Smooth muscle cell (in vitro differentiated cells): ENCODE measurements at regions not wholly inside any gene's neighbourhood (a gene's known extent, or its start where the extent isn't known, plus 50 kb on each side); places are given as distances from the start of the nearest gene placed in this dataset.
A peak's percentile ranks its signal among the peaks of the same experiment; 100 is the strongest.

Experiments
- DNase-seq: peaks from one replicate; lab custom pipeline; 2025; ENCODE audit not compliant: unreplicated experiment; lab: John Stamatoyannopoulos, UW
- H2AFZ ChIP-seq: fragments of 200-600 bp; sonication (generic); 2 replicates; pipeline ENCODE4 v1.6.0; 2016; ENCODE audit warnings: antibody characterized with exemption, low read depth, mild to moderate bottlenecking
- H3F3A ChIP-seq: fragments of 200-600 bp; sonication (generic); 2 replicates; pipeline ENCODE4 v1.6.0; 2017; ENCODE audit warnings: antibody characterized with exemption, low read depth
- H3K27ac ChIP-seq: fragments of 200-600 bp; sonication (generic); 2 replicates; pipeline ENCODE4 v1.5.1; 2016; ENCODE audit warnings: low read depth, mild to moderate bottlenecking
- H3K27me3 ChIP-seq: fragments of 200-600 bp; sonication (generic); 2 replicates; pipeline ENCODE4 v1.6.1; 2016; ENCODE audit warnings: low read depth, mild to moderate bottlenecking
- H3K36me3 ChIP-seq: fragments of 200-600 bp; sonication (generic); 2 replicates; pipeline ENCODE4 v1.5.1; 2016; ENCODE audit warnings: low read depth
- H3K4me1 ChIP-seq: fragments of 200-600 bp; sonication (generic); 2 replicates; pipeline ENCODE4 v1.5.1; 2016; ENCODE audit warnings: low read depth
- H3K4me2 ChIP-seq: fragments of 200-600 bp; sonication (generic); 2 replicates; pipeline ENCODE4 v1.6.0; 2016; ENCODE audit warnings: mild to moderate bottlenecking
- H3K4me3 ChIP-seq: fragments of 200-600 bp; sonication (generic); 2 replicates; pipeline ENCODE4 v1.5.1; 2016; ENCODE audit warnings: mild to moderate bottlenecking
- H3K79me2 ChIP-seq: fragments of 200-600 bp; sonication (generic); 2 replicates; pipeline ENCODE4 v1.6.0; 2016; ENCODE audit warnings: low read depth, mild to moderate bottlenecking
- H3K9ac ChIP-seq: fragments of 200-600 bp; sonication (generic); 2 replicates; pipeline ENCODE4 v1.6.0; 2016; ENCODE audit warnings: low read depth
- H3K9me3 ChIP-seq: fragments of 200-600 bp; sonication (generic); replicated peaks from 2 replicates; pipeline ENCODE4 v1.5.1; 2016; ENCODE audit warnings: low read depth
- H4K20me1 ChIP-seq: fragments of 200-600 bp; sonication (generic); 2 replicates; pipeline ENCODE4 v1.6.0; 2016; ENCODE audit warnings: low read depth
- CTCF ChIP-seq: fragments of 200-600 bp; sonication (generic); IDR thresholded peaks from 2 replicates; pipeline ENCODE4 v1.5.1; 2017; ENCODE audit warnings: borderline replicate concordance, mild to moderate bottlenecking, antibody characterized with exemption; ENCODE audit not compliant: insufficient read depth, poor library complexity, severe bottlenecking
- WGBS: methylation state at CpG from one replicate; pipeline ENCODE4 v1.1.7; 2016; ENCODE audit warnings: low lambda C conversion rate; 5-methylcytosine and 5-hydroxymethylcytosine counted together

GRCh38 chr15:67892559-67893377 is 52.9 kb upstream of the RNU6-1 start:
- no peak for DNase-seq
- Histone ChIP-seq H3K4me1 (no peaks in the 10 kb centered on the region), H3K9me3 (no peaks in the 10 kb centered on the region), H3K9ac (no peak overlapping the region), H2AFZ (peak overlapping the region; percentile 73), H3K4me3 (no peak overlapping the region), H3K27ac (peak overlapping the region; percentile 56), H3K79me2 (no peaks in the 10 kb centered on the region), H3K27me3 (no peaks in the 10 kb centered on the region), H3F3A (no peaks in the 10 kb centered on the region), H3K4me2 (no peak overlapping the region), H3K36me3 (no peaks in the 10 kb centered on the region), H4K20me1 (no peaks in the 10 kb centered on the region)
- no peak for TF ChIP-seq CTCF
- whole genome bisulfite sequencing, result 50% methylated on average over 2 of the region's 2 CpGs

GRCh38 chr15:67895237-67895636 is 55.4 kb upstream of the RNU6-1 start:
- Histone ChIP-seq H3K79me2 (no peaks in the 10 kb centered on the region), H3K9me3 (no peaks in the 10 kb centered on the region), H3K9ac (no peak overlapping the region), H3K36me3 (no peaks in the 10 kb centered on the region), H3K27ac (no peak overlapping the region), H4K20me1 (no peaks in the 10 kb centered on the region), H3K4me2 (no peak overlapping the region), H2AFZ (no peak overlapping the region), H3K4me3 (no peak overlapping the region), H3K27me3 (no peaks in the 10 kb centered on the region), H3F3A (no peaks in the 10 kb centered on the region), H3K4me1 (no peaks in the 10 kb centered on the region)
- TF ChIP-seq CTCF, result no peak
- DNase-seq, result no peak

DNA sequence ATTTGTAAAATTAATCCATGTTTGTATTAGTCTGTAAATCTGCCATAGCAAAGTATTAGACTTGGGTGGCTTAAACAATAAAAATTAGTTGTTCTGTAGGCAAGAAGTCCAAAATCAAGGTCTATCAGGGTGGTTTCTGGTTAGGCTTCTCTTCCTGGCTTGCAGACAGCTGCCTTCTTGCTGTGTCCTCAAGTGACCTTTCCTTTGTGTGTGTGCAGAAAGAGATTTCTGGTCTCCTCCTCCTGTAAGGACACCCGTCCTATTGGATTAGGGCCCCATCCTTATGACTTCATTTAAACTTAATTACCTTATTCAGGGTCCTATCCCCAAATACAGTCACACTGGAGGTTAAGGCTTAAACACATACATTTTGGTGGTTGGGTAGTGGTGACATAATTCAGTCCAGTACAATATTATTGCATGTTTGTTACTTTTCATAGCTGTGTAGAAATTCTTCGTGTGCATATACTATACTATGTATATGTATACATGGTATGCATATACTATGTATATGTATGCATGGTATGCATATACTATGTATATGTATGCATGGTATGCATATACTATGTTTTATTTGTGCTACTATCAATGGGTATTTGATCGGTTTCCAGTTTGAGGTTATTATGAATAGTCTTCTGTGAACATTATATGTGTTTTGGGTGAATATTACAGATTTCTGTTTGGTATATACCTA is 57.9 kb upstream of the RNU6-1 start:
- Histone ChIP-seq H3K9ac (no peak overlapping the region), H3K4me2 (no peak overlapping the region), H4K20me1 (no peaks in the 10 kb centered on the region), H2AFZ (no peak overlapping the region), H3K4me1 (no peaks in the 10 kb centered on the region), H3K27ac (no peak overlapping the region), H3K36me3 (no peaks in the 10 kb centered on the region), H3K27me3 (no peaks in the 10 kb centered on the region), H3K9me3 (no peaks in the 10 kb centered on the region), H3K4me3 (no peak overlapping the region), H3F3A (no peaks in the 10 kb centered on the region), H3K79me2 (no peaks in the 10 kb centered on the region)
- TF ChIP-seq CTCF, result no peak
- no peak for DNase-seq
- 79% methylated on average over 3 of the region's 3 CpGs for WGBS
